ENCODE measurements at regions not wholly inside any gene's neighbourhood (a gene's known extent, or its start where the extent isn't known, plus 50 kb on each side); places are given as distances from the start of the nearest gene placed in this dataset.

DNA sequence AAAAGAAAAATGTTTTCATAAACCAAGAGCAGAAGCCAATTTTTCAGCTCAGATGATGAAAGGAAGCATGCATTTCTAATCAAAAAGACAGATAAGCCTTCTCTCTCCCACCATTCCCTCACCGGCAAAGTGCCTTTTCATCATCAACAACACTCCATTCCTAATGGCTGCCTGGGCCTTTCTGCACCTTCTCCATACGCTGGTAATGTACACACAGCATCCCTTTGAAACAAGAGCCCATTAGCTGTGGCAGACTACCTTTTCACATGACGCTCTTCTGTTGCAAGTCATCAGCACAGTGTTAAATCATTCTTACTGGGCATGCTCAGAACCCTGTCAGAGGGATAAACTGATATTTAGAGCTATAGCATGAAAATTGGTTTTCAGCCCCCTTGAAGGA, 408.9 kb downstream of the MEIS1 start:
- FAIRE-seq (no peak), DNase-seq (ENCODE audit: insufficient read length, low spot score) (no peak)
- TF ChIP-seq POLR2A (IDR thresholded peaks at IDR 0.05; ENCODE audit: low read depth, low read length), result no peak

DNA sequence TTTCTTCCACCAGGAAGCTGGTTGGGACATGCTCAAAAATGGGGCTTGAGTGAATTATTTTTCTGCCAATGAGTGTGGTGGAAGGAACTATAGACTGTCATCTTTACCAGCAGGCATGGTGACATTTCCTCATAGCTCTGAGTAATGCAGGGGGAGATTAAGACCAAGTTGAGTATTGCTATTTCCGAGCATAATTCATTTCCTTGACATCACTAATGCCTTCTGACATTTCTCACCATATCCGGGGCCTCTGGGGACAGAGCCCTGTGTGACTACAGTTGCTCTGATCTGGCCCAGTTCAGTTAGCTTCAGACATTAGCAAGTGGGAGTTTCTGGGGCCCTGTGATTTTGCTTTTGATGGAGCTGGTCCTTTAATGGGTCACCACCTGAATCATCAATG, 410.4 kb downstream of the MEIS1 start:
- FAIRE-seq (no peak), DNase-seq (ENCODE audit: insufficient read length, low spot score) (no peak)
- TF ChIP-seq POLR2A (IDR thresholded peaks at IDR 0.05; ENCODE audit: low read depth, low read length), result no peak

DNA sequence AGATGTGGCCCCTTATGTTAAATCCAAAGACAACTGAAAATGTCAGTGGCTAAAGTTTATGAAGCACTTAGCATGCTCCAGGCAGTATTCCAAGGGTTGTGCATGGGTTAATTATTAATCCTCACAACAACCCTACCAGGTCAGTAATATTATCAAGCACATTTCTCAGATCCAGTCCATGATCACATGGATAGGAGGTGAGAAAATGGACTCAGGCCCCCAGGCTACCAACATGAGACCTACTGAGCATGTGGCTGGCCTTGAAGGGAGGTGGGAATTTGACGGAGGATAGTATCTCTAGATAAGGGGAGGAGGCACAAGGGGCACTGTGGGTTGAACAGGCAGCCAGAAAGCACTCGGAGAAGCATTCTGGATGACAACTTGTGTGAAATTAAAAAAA, 412.0 kb downstream of the MEIS1 start:
- FAIRE-seq (no peak), DNase-seq (ENCODE audit: insufficient read length, low spot score) (no peak)
- no peak for TF ChIP-seq POLR2A (IDR thresholded peaks at IDR 0.05; ENCODE audit: low read depth, low read length)

DNA sequence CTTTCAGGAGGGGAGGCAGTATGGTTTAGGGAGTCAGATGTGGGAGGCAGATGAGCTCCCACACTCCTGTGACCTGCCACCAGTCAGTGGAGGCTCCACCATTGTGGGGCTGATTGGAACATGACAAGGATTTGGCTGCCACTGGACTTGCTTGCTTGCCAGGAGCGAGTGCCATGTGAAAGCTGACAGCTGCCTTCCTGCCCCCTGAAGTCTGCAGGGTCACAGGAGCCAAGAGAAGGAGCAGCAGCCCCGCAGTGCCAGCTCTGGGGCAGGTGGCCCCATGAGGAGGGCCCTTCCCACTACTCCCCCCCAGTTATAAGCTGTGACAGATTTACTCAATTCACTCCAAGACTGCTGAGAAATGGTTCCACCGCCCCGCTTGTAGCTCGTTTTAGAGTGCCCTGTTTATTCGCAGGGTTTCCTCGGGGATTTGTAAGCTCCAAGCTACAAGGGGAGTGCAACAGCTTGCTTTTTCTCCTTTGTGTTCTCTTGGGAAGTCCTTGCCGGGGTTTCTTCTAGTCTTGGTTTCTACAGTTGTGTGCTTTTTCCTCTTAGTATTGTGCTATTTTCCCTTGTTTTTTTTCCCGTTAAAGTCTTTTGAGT, 414.3 kb downstream of the MEIS1 start:
- no peak for TF ChIP-seq POLR2A (IDR thresholded peaks at IDR 0.05; ENCODE audit: low read depth, low read length)
- FAIRE-seq, result no peak
- no peak for DNase-seq (ENCODE audit: insufficient read length, low spot score)

DNA sequence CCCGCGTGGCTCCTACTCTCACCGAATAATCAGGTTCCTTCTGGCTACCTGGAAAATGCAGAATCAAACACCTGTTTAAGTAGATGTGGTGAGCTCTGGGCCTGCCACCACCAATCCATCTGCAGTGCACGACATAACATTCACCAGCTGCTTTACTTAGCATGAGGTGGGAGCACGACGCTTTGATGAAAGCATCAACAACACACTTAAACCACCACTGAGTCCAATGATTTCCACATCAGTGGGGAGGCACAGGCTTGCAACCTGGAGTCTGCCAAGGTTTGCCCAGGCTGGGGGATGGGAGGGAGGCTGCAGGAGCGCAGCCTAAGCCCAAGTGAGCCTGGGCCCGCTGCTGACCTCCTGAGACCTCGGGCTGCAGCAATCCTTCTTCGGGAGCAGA, 415.5 kb downstream of the MEIS1 start:
- FAIRE-seq (no peak), DNase-seq (ENCODE audit: insufficient read length, low spot score) (no peak)
- no peak for TF ChIP-seq POLR2A (IDR thresholded peaks at IDR 0.05; ENCODE audit: low read depth, low read length)

DNA sequence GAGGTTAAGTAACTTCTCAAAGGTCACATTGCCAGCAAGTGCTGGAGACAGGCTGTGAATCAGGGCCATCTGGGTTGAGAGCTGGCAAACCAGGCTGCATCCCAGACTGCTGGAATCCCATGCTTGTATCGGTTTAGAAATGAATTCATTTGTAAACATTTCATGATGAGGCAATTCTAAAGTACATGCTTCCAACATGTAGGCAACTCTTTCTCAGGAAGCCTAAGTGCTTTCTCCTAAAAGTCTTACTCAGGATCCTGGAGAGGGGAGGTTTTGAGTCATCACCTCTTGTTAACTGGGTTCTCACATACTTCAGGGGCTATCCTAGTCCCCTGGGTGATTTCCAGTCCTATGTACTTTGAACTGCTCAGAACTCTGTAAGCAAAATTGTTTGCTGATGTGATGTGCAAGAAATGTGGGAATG, 416.5 kb downstream of the MEIS1 start:
- TF ChIP-seq POLR2A (IDR thresholded peaks at IDR 0.05; ENCODE audit: low read depth, low read length), result no peak
- DNase-seq (ENCODE audit: insufficient read length, low spot score) (no peak), FAIRE-seq (no peak)

DNA sequence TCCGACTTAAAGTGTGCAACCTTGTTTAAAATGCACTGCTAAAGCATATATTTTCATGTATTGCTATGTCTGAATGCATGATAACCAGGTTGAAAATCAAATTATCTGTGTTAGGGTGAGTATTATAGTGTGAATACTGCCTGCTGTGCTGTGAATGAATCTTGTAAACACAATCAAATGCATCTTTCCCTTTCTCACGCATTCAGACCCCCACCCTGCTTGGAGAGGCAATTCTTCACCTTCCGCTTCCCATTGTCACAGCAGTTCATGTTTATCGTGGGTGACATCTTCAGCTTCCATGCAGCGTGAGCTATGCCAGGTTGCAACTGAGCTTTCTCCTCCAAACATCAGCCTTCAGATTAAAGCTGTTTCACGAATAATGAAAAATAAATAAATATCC, 418.0 kb downstream of the MEIS1 start:
- no peak for DNase-seq (ENCODE audit: insufficient read length, low spot score)
- no peak for FAIRE-seq
- TF ChIP-seq POLR2A (IDR thresholded peaks at IDR 0.05; ENCODE audit: low read depth, low read length), result no peak

DNA sequence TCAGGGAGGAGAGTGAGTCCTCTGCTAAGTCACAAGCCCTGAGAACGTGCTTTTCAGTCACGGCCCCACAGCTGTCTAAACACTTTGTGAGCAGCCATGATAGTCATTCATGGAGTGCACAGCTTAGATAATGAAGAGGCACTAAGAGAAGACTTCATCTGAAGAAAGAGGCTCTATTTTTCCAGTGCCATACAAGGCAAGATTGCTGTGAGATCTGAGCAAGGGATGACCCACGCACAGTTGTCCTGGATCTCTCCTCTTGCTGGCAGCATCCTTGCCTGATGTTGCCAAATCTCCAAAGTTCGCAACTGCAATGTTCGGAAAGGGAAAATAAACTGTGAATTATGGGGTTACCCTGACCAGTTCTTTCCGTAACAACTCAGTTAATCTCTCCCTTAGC, 418.7 kb downstream of the MEIS1 start:
- TF ChIP-seq POLR2A (IDR thresholded peaks at IDR 0.05; ENCODE audit: low read depth, low read length), result no peak
- FAIRE-seq, result no peak
- DNase-seq (ENCODE audit: insufficient read length, low spot score), result no peak

DNA sequence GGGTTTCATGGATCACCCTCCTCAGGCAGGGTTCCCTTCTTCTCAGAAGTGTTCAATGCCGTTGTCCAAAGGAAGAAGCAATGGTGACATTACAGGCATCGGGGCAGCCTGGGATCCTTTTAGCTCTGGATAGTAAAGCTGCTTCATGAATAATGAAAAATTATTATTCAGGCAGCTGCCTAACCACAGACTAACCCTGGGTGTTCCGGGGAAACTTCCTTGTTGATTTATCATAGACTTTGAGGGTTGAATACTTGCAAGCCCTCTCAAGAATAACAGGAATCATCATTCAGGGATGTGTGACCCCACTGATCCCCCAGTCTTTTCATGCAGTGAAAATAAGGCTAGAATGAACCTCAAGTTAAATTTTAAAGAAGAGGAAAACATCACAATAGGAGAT, 419.4 kb downstream of the MEIS1 start:
- FAIRE-seq, result no peak
- no peak for DNase-seq (ENCODE audit: insufficient read length, low spot score)
- TF ChIP-seq POLR2A (IDR thresholded peaks at IDR 0.05; ENCODE audit: low read depth, low read length), result no peak

DNA sequence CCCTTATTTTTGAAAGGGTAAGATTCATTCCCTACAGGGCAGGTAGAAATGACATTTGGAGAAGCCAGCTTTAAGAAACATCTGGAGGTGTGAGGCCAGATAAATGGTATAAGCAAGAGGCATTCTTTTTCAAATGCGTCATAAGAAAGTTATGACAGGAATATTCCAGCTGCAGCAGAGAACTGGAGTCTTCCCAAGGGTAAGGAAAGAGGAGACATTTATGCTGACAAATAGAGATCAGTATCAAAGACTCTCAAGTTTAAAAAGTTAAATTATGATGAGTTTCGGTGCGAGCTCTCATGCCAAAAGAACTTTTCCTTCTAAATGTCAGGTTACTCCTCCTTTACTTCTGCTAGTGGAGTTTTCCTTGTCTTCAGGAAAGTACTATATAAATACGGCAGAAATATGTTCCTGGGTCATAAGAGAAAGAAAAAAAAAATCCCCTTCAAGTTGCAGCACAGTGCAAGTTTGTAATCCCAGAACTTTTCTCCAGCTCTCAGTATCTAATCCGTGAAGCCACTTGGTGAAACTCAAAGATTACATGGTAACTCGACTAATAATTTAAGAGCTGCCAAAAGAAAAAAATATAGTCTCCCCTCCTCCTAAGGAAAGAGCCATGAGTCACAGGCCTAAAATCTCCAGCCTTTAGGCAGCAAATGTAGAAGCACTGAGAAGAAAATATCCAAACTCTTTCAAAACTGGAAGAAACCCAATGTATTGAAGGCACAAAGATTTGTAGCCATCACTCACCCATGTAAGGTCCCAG, 428.1 kb downstream of the MEIS1 start:
- FAIRE-seq, result no peak
- TF ChIP-seq POLR2A (IDR thresholded peaks at IDR 0.05; ENCODE audit: low read depth, low read length), result no peak
- DNase-seq (ENCODE audit: insufficient read length, low spot score), result no peak

DNA sequence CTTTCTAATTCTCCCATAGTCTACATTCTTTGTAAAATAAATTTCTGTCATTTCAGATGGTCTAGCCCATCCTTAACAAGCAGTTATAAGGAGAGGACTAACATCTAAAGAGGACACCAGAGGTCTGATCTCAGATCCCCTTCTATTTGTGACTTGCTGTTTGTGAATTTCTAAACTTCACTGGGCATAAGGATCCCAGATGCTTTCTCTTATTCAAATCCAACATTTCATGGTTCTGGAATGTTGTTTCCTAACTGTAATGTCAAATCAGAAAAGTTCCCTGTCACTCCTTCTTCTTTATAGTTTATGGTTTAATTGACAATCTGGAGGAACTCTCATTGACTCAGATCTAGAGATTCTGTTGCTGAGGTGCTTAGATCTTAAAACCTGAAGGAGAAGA, 430.2 kb downstream of the MEIS1 start:
- no peak for TF ChIP-seq POLR2A (IDR thresholded peaks at IDR 0.05; ENCODE audit: low read depth, low read length)
- no peak for DNase-seq (ENCODE audit: insufficient read length, low spot score)

DNA sequence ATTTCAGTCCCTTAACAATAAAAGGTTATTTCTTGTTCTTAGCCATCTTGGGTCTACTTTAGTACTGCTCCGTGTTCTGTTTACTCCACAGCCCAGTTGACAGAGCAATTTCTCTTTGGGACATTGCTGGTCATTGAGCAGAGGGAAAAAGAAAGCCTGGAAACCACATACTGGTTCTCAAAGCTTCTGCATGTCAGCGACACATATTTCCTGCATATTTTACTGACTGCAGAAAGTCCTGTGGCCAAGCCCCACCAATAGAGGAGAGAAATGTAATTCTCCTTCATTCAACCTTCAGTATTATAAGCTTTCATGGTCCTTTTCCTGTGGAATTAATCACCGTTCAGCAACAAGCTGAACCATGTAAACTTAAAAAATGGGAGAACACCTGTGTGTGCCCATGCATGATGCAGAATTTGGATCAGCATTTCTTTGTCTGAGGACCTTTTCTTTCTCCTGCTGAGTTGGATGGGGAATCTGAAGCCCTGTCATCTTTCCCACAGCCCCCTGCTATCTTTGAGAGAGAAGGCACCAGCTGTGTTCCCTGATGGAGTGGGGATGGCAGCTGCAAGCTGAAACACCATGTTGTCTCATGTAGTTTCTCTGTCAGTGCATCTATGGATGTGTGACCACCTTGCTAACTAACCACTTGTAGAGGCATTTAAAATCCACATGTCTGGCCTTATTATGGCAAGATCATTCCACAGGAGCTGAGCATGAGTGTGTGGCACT, 431.6 kb downstream of the MEIS1 start:
- DNase-seq (ENCODE audit: insufficient read length, low spot score) (no peak), FAIRE-seq (no peak)
- TF ChIP-seq POLR2A (IDR thresholded peaks at IDR 0.05; ENCODE audit: low read depth, low read length), result no peak

More for the DNA sequence above, 430.2 kb downstream of the MEIS1 start:
- FAIRE-seq, result no peak

DNA sequence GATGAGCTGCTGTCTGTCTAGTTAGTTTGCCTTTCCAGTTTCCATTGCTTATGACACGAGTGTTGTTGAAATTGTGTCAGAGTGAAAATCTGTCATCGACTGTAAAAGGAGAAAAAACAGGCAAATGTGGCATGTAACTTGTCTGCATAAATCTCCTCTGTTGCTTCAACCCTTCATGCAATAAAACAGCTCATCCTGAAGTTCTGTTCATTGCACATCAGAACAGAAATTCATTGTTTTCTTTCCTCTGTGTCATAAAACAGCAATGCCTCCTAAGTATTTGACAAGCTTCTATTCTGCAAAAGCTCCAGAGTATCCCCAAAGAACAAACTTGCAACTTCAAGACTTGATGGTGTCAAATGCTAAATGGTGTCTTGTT, 432.1 kb downstream of the MEIS1 start:
- no peak for DNase-seq (ENCODE audit: insufficient read length, low spot score)
- no peak for TF ChIP-seq POLR2A (IDR thresholded peaks at IDR 0.05; ENCODE audit: low read depth, low read length)
- no peak for FAIRE-seq

DNA sequence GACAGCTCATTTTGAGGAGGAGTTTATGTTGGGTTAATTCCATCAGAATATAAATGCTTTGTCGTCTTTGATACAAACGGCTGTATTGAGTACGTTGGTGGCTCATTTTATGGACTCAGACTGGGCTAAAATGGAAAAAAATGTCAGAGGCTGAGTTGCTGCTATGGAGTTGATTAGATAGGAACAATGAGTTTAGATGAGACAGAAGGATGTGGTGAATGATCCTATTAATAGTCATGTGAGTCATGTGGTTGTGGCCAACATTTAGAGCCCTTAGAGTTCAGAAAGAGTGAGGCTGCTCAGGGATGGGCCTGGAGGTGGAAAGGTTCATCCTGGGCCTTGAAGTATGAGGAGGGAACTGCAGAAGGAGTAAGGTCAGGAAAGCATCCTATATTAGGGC, 434.2 kb downstream of the MEIS1 start:
- DNase-seq (ENCODE audit: insufficient read length, low spot score) (no peak), FAIRE-seq (no peak)
- no peak for TF ChIP-seq POLR2A (IDR thresholded peaks at IDR 0.05; ENCODE audit: low read depth, low read length)

Data from H54 (cell line).